HK-2 (cell line): ENCODE measurements at regions not wholly inside any gene's neighbourhood (a gene's known extent, or its start where the extent isn't known, plus 50 kb on each side); places are given as distances from the start of the nearest gene placed in this dataset.
"Not testable (repeated sequence)": the region's sequence is repeated elsewhere in the genome, so short reads cannot be mapped to it uniquely, and the experiment has no call there.

Experiments
- DNase-seq: peaks from one replicate; pipeline ENCODE4 v3.0.0-alpha.2; 2018; ENCODE audit not compliant: unreplicated experiment

- DNase-seq: no peak
Measured at GRCh38 chr6:86609549-86610388, 327.6 kb upstream of the HTR1E start.

GRCh38 chr6:86603364-86603763, 334.0 kb upstream of the HTR1E start:
- not testable (repeated sequence) for DNase-seq

- DNase-seq: not testable (repeated sequence)
Measured at GRCh38 chr6:86602093-86602492, 335.2 kb upstream of the HTR1E start.

GRCh38 chr6:86598969-86599368, 338.4 kb upstream of the HTR1E start:
- not testable (repeated sequence) for DNase-seq

- DNase-seq: no peak
Measured at GRCh38 chr6:86595641-86596040, 341.7 kb upstream of the HTR1E start.

GRCh38 chr6:86586195-86586594, 351.1 kb upstream of the HTR1E start:
- no peak for DNase-seq

GRCh38 chr6:86581833-86582232, 355.5 kb upstream of the HTR1E start:
- DNase-seq: no peak

GRCh38 chr6:86563197-86563596, 374.1 kb upstream of the HTR1E start:
- no peak for DNase-seq

- DNase-seq: no peak
Measured at GRCh38 chr6:86558318-86558717, 379.0 kb upstream of the HTR1E start.

GRCh38 chr6:86537292-86537861, 400.0 kb upstream of the HTR1E start:
- DNase-seq: no peak

- no peak for DNase-seq
Measured at GRCh38 chr6:86536121-86536520, 401.2 kb upstream of the HTR1E start.

- no peak for DNase-seq
Measured at GRCh38 chr6:86535100-86535499, 402.2 kb upstream of the HTR1E start.

- no peak for DNase-seq
Measured at GRCh38 chr6:86529635-86530034, 407.7 kb upstream of the HTR1E start.

- no peak for DNase-seq
Measured at GRCh38 chr6:86526238-86526637, 411.1 kb upstream of the HTR1E start.

GRCh38 chr6:86516087-86516486, 421.2 kb upstream of the HTR1E start:
- no peak for DNase-seq

GRCh38 chr6:86511962-86512361, 425.4 kb upstream of the HTR1E start:
- DNase-seq: no peak

- DNase-seq: no peak
Measured at GRCh38 chr6:86508230-86508629, 429.1 kb upstream of the HTR1E start.

GRCh38 chr6:86502497-86502896, 434.8 kb upstream of the HTR1E start:
- DNase-seq: no peak

- DNase-seq: no peak
Measured at GRCh38 chr6:86500035-86500434, 437.3 kb upstream of the HTR1E start.

GRCh38 chr6:86489042-86489441, 448.3 kb upstream of the HTR1E start:
- not testable (repeated sequence) for DNase-seq

GRCh38 chr6:86487660-86488221, 449.6 kb upstream of the HTR1E start:
- no peak for DNase-seq

GRCh38 chr6:86478316-86478715, 459.0 kb upstream of the HTR1E start:
- not testable (repeated sequence) for DNase-seq

- DNase-seq: no peak
Measured at GRCh38 chr6:86477500-86478148, 459.7 kb upstream of the HTR1E start.
